ENCODE measurements at regions not wholly inside any gene's neighbourhood (a gene's known extent, or its start where the extent isn't known, plus 50 kb on each side); places are given as distances from the start of the nearest gene placed in this dataset.

- WGBS, 5 donors, result 55 to 70% (median 66%) methylated on average over 2 of the region's 2 CpGs
- no peak overlapping the region for H3K27ac ChIP-seq
- no peaks in the 10 kb centered on the region for H3K36me3 ChIP-seq
- DNase-seq, result peak in 1 of 2 donors; percentile 66
- H3K4me1 ChIP-seq, result no peaks in the 10 kb centered on the region
- H3K27me3 ChIP-seq, result no peaks in the 10 kb centered on the region
- TF ChIP-seq EP300 (IDR thresholded peaks at IDR 0.05), result no peak
- TF ChIP-seq, protein P1, sequence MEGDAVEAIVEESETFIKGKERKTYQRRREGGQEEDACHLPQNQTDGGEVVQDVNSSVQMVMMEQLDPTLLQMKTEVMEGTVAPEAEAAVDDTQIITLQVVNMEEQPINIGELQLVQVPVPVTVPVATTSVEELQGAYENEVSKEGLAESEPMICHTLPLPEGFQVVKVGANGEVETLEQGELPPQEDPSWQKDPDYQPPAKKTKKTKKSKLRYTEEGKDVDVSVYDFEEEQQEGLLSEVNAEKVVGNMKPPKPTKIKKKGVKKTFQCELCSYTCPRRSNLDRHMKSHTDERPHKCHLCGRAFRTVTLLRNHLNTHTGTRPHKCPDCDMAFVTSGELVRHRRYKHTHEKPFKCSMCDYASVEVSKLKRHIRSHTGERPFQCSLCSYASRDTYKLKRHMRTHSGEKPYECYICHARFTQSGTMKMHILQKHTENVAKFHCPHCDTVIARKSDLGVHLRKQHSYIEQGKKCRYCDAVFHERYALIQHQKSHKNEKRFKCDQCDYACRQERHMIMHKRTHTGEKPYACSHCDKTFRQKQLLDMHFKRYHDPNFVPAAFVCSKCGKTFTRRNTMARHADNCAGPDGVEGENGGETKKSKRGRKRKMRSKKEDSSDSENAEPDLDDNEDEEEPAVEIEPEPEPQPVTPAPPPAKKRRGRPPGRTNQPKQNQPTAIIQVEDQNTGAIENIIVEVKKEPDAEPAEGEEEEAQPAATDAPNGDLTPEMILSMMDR (IDR thresholded peaks at IDR 0.05), result peak in 2 of 7 experiments; percentile 13 to 26
- H3K4me3 ChIP-seq, result no peak overlapping the region
- H3K9me3 ChIP-seq, result no peaks in the 10 kb centered on the region
- intact Hi-C loops (cut with DNase I; ENCODE audit: low total_unique reads), result no loop called here
Measured at GRCh38 chr4:28225050-28225449, 1364.4 kb downstream of the STIM2 start.

DNA sequence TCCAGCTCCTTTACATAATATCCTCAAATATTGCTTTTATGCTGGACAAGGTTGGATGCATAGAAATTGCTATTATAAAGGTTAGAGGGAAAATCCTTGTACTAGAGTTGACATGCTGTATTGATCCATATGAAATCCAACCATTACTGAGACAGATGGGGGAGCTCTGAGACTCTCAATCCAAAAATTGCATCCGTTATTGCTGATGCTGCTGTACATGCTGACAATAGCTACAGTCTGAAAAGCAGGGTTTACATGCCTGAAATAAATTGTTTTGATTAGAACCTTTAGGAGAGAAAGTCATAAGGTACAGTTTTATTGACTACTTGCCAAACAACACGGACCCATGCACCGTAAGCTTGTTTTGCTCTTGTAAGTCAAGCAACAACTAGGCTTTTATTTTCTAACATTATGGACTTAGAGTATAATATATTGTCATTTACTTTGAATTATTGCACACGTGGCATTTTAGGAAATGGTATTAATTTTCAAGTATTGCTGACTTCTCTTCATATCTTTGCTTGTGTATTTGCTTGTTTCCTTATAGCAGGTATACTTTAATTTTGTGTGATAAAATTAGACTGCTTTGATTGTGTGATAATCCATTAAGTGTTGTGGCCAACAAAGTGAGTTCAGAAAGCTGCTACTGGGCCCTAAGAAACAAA lies 1365.2 kb downstream of the STIM2 start:
- Histone ChIP-seq H3K36me3 (no peaks in the 10 kb centered on the region), H3K27ac (no peak overlapping the region), H3K4me1 (no peaks in the 10 kb centered on the region), H3K9me3 (no peaks in the 10 kb centered on the region), H3K27me3 (no peaks in the 10 kb centered on the region), H3K4me3 (no peak overlapping the region)
- no peak for DNase-seq
- TF ChIP-seq POLR2A (IDR thresholded peaks at IDR 0.05) (no peak), EP300 (IDR thresholded peaks at IDR 0.05) (no peak), POLR2AphosphoS5 (IDR thresholded peaks at IDR 0.05) (no peak)
- TF ChIP-seq, protein P1 (IDR thresholded peaks at IDR 0.05), result no peak
- intact Hi-C loops (cut with DNase I; ENCODE audit: low total_unique reads), result no loop called here
- 39 to 57% (median 50%) methylated on average over 4 of the region's 4 CpGs for WGBS, 5 donors

- Histone ChIP-seq H3K27ac (no peak overlapping the region), H3K27me3 (no peaks in the 10 kb centered on the region), H3K4me3 (no peak overlapping the region), H3K9me3 (no peaks in the 10 kb centered on the region), H3K36me3 (no peaks in the 10 kb centered on the region), H3K4me1 (no peaks in the 10 kb centered on the region)
- TF ChIP-seq EP300 (IDR thresholded peaks at IDR 0.05) (no peak), POLR2A (IDR thresholded peaks at IDR 0.05) (no peak), POLR2AphosphoS5 (IDR thresholded peaks at IDR 0.05) (no peak)
- TF ChIP-seq, protein P1 (IDR thresholded peaks at IDR 0.05), result no peak
- 8 to 41% (median 16%) methylated on average over 1 of the region's 1 CpG for whole genome bisulfite sequencing, 5 donors
- intact Hi-C loops (cut with DNase I; ENCODE audit: low total_unique reads), result no loop called here
- DNase-seq, result no peak
Measured at GRCh38 chr4:28226962-28227361, 1366.3 kb downstream of the STIM2 start.

DNA sequence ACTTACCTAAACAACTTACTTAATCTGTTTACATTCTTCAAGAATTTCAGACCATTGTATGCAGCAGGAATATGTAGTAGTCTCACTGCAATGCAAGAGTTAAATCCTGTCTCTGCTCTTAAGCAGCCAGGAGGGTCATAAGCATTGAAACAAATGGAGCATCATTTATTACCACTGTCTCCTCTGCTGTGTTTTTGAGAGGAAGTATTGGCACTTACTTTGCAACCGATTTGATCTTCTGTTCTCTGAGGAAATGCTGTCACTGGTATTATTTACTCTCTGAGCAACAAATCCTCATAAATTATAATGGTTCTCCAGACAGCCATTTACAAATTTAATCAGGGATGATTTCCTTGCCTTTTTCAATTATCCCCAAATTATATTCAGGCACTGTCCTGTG lies 1367.1 kb downstream of the STIM2 start:
- intact Hi-C loops (cut with DNase I; ENCODE audit: low total_unique reads), result no loop called here
- no peaks in the 10 kb centered on the region for H3K4me1 ChIP-seq
- H3K9me3 ChIP-seq, result no peaks in the 10 kb centered on the region
- no peaks in the 10 kb centered on the region for H3K36me3 ChIP-seq
- no peak overlapping the region for H3K4me3 ChIP-seq
- DNase-seq, result no peak
- no peaks in the 10 kb centered on the region for H3K27me3 ChIP-seq
- TF ChIP-seq, protein P1 (IDR thresholded peaks at IDR 0.05), result no peak
- no peak for TF ChIP-seq POLR2A (IDR thresholded peaks at IDR 0.05)
- H3K27ac ChIP-seq, result no peak overlapping the region
- WGBS, 5 donors, result 34 to 60% (median 47%) methylated on average over 1 of the region's 1 CpG
